MM.1S (cell line): ENCODE measurements at regions not wholly inside any gene's neighbourhood (a gene's known extent, or its start where the extent isn't known, plus 50 kb on each side); places are given as distances from the start of the nearest gene placed in this dataset.

Experiments
- EZH2 ChIP-seq: fragments of 300-600 bp; sonication (generic); optimal IDR thresholded peaks from 2 replicates; pipeline ENCODE3; 2017; ENCODE audit warnings: low read depth, mild to moderate bottlenecking, antibody characterized with exemption, low read length, mixed read lengths
- EZH2phosphoT487 ChIP-seq: fragments of 300-600 bp; sonication (generic); IDR thresholded peaks from 2 replicates; pipeline ENCODE4 v1.6.1; 2018; ENCODE audit warnings: antibody characterized with exemption, low read length
- TF ChIP-seq, protein P1 (sequence below): fragments of 300-600 bp; sonication (generic); IDR thresholded peaks from 2 replicates; pipeline ENCODE4 v1.5.1; 2016; ENCODE audit warnings: antibody characterized with exemption, low read length, mixed read lengths

DNA sequence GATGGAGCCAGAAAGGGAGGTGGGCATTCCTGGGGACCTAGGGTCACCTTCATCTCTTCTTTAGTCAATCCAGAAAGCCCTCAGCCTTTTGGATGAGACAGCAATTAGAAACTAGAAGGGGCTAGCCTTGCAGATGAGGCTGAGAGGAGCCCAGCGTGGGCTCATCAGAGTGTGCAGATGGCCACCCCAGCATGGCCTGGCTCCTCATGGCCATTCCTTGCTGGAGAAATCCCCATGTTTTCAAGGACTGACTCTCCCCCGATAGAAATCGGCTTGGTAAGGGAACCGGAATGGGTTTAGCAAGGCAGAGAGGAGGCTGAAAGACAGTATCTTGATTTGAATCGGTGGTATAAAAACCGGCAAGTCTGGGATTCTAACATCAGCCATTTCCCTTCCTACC, 274.6 kb downstream of the BUD13 start:
- TF ChIP-seq, protein P1, sequence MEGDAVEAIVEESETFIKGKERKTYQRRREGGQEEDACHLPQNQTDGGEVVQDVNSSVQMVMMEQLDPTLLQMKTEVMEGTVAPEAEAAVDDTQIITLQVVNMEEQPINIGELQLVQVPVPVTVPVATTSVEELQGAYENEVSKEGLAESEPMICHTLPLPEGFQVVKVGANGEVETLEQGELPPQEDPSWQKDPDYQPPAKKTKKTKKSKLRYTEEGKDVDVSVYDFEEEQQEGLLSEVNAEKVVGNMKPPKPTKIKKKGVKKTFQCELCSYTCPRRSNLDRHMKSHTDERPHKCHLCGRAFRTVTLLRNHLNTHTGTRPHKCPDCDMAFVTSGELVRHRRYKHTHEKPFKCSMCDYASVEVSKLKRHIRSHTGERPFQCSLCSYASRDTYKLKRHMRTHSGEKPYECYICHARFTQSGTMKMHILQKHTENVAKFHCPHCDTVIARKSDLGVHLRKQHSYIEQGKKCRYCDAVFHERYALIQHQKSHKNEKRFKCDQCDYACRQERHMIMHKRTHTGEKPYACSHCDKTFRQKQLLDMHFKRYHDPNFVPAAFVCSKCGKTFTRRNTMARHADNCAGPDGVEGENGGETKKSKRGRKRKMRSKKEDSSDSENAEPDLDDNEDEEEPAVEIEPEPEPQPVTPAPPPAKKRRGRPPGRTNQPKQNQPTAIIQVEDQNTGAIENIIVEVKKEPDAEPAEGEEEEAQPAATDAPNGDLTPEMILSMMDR: no peak
- TF ChIP-seq EZH2 (no peak), EZH2phosphoT487 (no peak)
